ENCODE measurements at regions not wholly inside any gene's neighbourhood (a gene's known extent, or its start where the extent isn't known, plus 50 kb on each side); places are given as distances from the start of the nearest gene placed in this dataset.

- no peaks in the 10 kb centered on the region for H3K27me3 Mint-ChIP-seq
- no peaks in the 10 kb centered on the region for H3K4me1 Mint-ChIP-seq
- H3K27ac Mint-ChIP-seq, result no peak overlapping the region
- no peak for DNase-seq
- no peaks in the 10 kb centered on the region for H3K9me3 Mint-ChIP-seq
- no peak overlapping the region for H3K4me3 Mint-ChIP-seq
- intact Hi-C loops (cut with micrococcal nuclease), result no loop called here
- no peaks in the 10 kb centered on the region for H3K36me3 Mint-ChIP-seq (ENCODE audit: low read depth)
These were observed 259.7 kb downstream of the ETAA1 start for GRCh38 chr2:67656875-67657274.

GRCh38 chr2:67658820-67659219, 261.7 kb downstream of the ETAA1 start:
- no peaks in the 10 kb centered on the region for H3K36me3 Mint-ChIP-seq (ENCODE audit: low read depth)
- intact Hi-C loops (cut with micrococcal nuclease), result no loop called here
- no peak for DNase-seq
- no peak overlapping the region for H3K4me3 Mint-ChIP-seq
- H3K4me1 Mint-ChIP-seq, result no peaks in the 10 kb centered on the region
- no peaks in the 10 kb centered on the region for H3K27me3 Mint-ChIP-seq
- no peak overlapping the region for H3K27ac Mint-ChIP-seq
- H3K9me3 Mint-ChIP-seq, result no peaks in the 10 kb centered on the region

- H3K4me3 Mint-ChIP-seq, result no peak overlapping the region
- no peak overlapping the region for H3K27ac Mint-ChIP-seq
- H3K4me1 Mint-ChIP-seq, result no peaks in the 10 kb centered on the region
- H3K36me3 Mint-ChIP-seq (ENCODE audit: low read depth), result no peaks in the 10 kb centered on the region
- no peaks in the 10 kb centered on the region for H3K27me3 Mint-ChIP-seq
- DNase-seq, result no peak
- intact Hi-C loops (cut with micrococcal nuclease), result no loop called here
- no peaks in the 10 kb centered on the region for H3K9me3 Mint-ChIP-seq
These were observed 263.0 kb downstream of the ETAA1 start for GRCh38 chr2:67660015-67660602.

GRCh38 chr2:67660871-67661270, 263.7 kb downstream of the ETAA1 start:
- no peak overlapping the region for H3K4me3 Mint-ChIP-seq
- H3K27ac Mint-ChIP-seq, result no peak overlapping the region
- H3K27me3 Mint-ChIP-seq, result no peaks in the 10 kb centered on the region
- no peak for DNase-seq
- intact Hi-C loops (cut with micrococcal nuclease), result no loop called here
- no peaks in the 10 kb centered on the region for H3K4me1 Mint-ChIP-seq
- no peaks in the 10 kb centered on the region for H3K36me3 Mint-ChIP-seq (ENCODE audit: low read depth)
- H3K9me3 Mint-ChIP-seq, result no peaks in the 10 kb centered on the region

- no peak overlapping the region for H3K27ac Mint-ChIP-seq
- no peak for DNase-seq
- H3K36me3 Mint-ChIP-seq (ENCODE audit: low read depth), result no peaks in the 10 kb centered on the region
- no peak overlapping the region for H3K4me3 Mint-ChIP-seq
- no peaks in the 10 kb centered on the region for H3K4me1 Mint-ChIP-seq
- no peaks in the 10 kb centered on the region for H3K27me3 Mint-ChIP-seq
- H3K9me3 Mint-ChIP-seq, result no peaks in the 10 kb centered on the region
- intact Hi-C loops (cut with micrococcal nuclease), result no loop called here
These were observed 265.1 kb downstream of the ETAA1 start for GRCh38 chr2:67662222-67662621.

- intact Hi-C loops (cut with micrococcal nuclease), result no loop called here
- H3K4me1 Mint-ChIP-seq, result no peaks in the 10 kb centered on the region
- no peaks in the 10 kb centered on the region for H3K9me3 Mint-ChIP-seq
- H3K27me3 Mint-ChIP-seq, result no peaks in the 10 kb centered on the region
- no peaks in the 10 kb centered on the region for H3K36me3 Mint-ChIP-seq (ENCODE audit: low read depth)
- DNase-seq, result no peak
- H3K27ac Mint-ChIP-seq, result no peak overlapping the region
- no peak overlapping the region for H3K4me3 Mint-ChIP-seq
These were observed 266.6 kb downstream of the ETAA1 start for GRCh38 chr2:67663776-67664175.

GRCh38 chr2:67666386-67667053, 269.4 kb downstream of the ETAA1 start:
- Mint-ChIP-seq H3K4me1 (no peaks in the 10 kb centered on the region), H3K27me3 (no peaks in the 10 kb centered on the region), H3K36me3 (ENCODE audit: low read depth) (no peaks in the 10 kb centered on the region), H3K27ac (no peak overlapping the region), H3K9me3 (no peaks in the 10 kb centered on the region), H3K4me3 (no peak overlapping the region)
- DNase-seq, result no peak
- intact Hi-C loops (cut with micrococcal nuclease), result no loop called here

- intact Hi-C loops (cut with micrococcal nuclease), result no loop called here
- no peak overlapping the region for H3K27ac Mint-ChIP-seq
- no peaks in the 10 kb centered on the region for H3K36me3 Mint-ChIP-seq (ENCODE audit: low read depth)
- no peaks in the 10 kb centered on the region for H3K4me1 Mint-ChIP-seq
- H3K27me3 Mint-ChIP-seq, result no peaks in the 10 kb centered on the region
- H3K4me3 Mint-ChIP-seq, result no peak overlapping the region
- no peaks in the 10 kb centered on the region for H3K9me3 Mint-ChIP-seq
- DNase-seq, result no peak
These were observed 270.1 kb downstream of the ETAA1 start for GRCh38 chr2:67667054-67667908.

- no peaks in the 10 kb centered on the region for H3K4me1 Mint-ChIP-seq
- no peaks in the 10 kb centered on the region for H3K27me3 Mint-ChIP-seq
- no peaks in the 10 kb centered on the region for H3K9me3 Mint-ChIP-seq
- no peak overlapping the region for H3K4me3 Mint-ChIP-seq
- no peak overlapping the region for H3K27ac Mint-ChIP-seq
- DNase-seq, result no peak
- intact Hi-C loops (cut with micrococcal nuclease), result no loop called here
- H3K36me3 Mint-ChIP-seq (ENCODE audit: low read depth), result no peaks in the 10 kb centered on the region
These were observed 271.4 kb downstream of the ETAA1 start for GRCh38 chr2:67668538-67668937.

- no peaks in the 10 kb centered on the region for H3K36me3 Mint-ChIP-seq (ENCODE audit: low read depth)
- intact Hi-C loops (cut with micrococcal nuclease), result no loop called here
- H3K27me3 Mint-ChIP-seq, result no peaks in the 10 kb centered on the region
- H3K4me1 Mint-ChIP-seq, result no peaks in the 10 kb centered on the region
- no peak overlapping the region for H3K27ac Mint-ChIP-seq
- H3K9me3 Mint-ChIP-seq, result no peaks in the 10 kb centered on the region
- H3K4me3 Mint-ChIP-seq, result no peak overlapping the region
- no peak for DNase-seq
These were observed 272.0 kb downstream of the ETAA1 start for GRCh38 chr2:67669168-67669567.

- intact Hi-C loops (cut with micrococcal nuclease), result no loop called here
- H3K4me1 Mint-ChIP-seq, result no peaks in the 10 kb centered on the region
- no peaks in the 10 kb centered on the region for H3K36me3 Mint-ChIP-seq (ENCODE audit: low read depth)
- H3K27ac Mint-ChIP-seq, result no peak overlapping the region
- no peak overlapping the region for H3K4me3 Mint-ChIP-seq
- H3K27me3 Mint-ChIP-seq, result no peaks in the 10 kb centered on the region
- no peak for DNase-seq
- no peaks in the 10 kb centered on the region for H3K9me3 Mint-ChIP-seq
These were observed 272.6 kb downstream of the ETAA1 start for GRCh38 chr2:67669766-67670165.

GRCh38 chr2:67670747-67671183, 273.6 kb downstream of the ETAA1 start:
- Mint-ChIP-seq H3K4me1 (no peaks in the 10 kb centered on the region), H3K4me3 (no peak overlapping the region), H3K9me3 (no peaks in the 10 kb centered on the region), H3K36me3 (ENCODE audit: low read depth) (no peaks in the 10 kb centered on the region), H3K27ac (no peak overlapping the region), H3K27me3 (no peaks in the 10 kb centered on the region)
- intact Hi-C loops (cut with micrococcal nuclease), result no loop called here
- DNase-seq, result no peak

GRCh38 chr2:67671464-67672450, 274.6 kb downstream of the ETAA1 start:
- Mint-ChIP-seq H3K36me3 (ENCODE audit: low read depth) (no peaks in the 10 kb centered on the region), H3K9me3 (no peaks in the 10 kb centered on the region), H3K27ac (no peak overlapping the region), H3K4me3 (no peak overlapping the region), H3K4me1 (no peaks in the 10 kb centered on the region), H3K27me3 (no peaks in the 10 kb centered on the region)
- DNase-seq, result no peak
- intact Hi-C loops (cut with micrococcal nuclease), result no loop called here

Data from activated CD4-positive, alpha-beta T cell treated with anti-CD3 and anti-CD28 coated beads, Interleukin-2, amount 10 ng/mL, durations not matched to agents 24 days and 14 days (primary cell).